Testis (tissue), 2 donors: ENCODE measurements at regions not wholly inside any gene's neighbourhood (a gene's known extent, or its start where the extent isn't known, plus 50 kb on each side); places are given as distances from the start of the nearest gene placed in this dataset.
"Not testable (repeated sequence)": the region's sequence is repeated elsewhere in the genome, so short reads cannot be mapped to it uniquely, and the experiment has no call there.

ENCODE experiments used
- DNase-seq: peaks from one replicate; pipeline ENCODE4 v3.0.0-alpha.2; 2019
- H3K27ac ChIP-seq, 2 donors: fragments of 200-600 bp; sonication (generic); one replicate each; pipeline ENCODE4 v1.5.1; 2019
- H3K27me3 ChIP-seq: fragments of 200-600 bp; sonication (generic); one replicate; pipeline ENCODE4 v1.5.1; 2019
- H3K36me3 ChIP-seq: fragments of 200-600 bp; sonication (generic); one replicate; pipeline ENCODE4 v1.5.1; 2017; ENCODE audit warnings: low read depth; ENCODE audit errors: missing control alignments
- H3K4me1 ChIP-seq: fragments of 200-600 bp; sonication (generic); one replicate; pipeline ENCODE4 v1.5.1; 2019
- H3K4me3 ChIP-seq, 2 donors: fragments of 200-600 bp; sonication (generic); one replicate each; pipeline ENCODE4 v1.5.1; 2017 to 2019
- H3K9me3 ChIP-seq: fragments of 200-600 bp; sonication (generic); one replicate; pipeline ENCODE4 v1.5.1; 2017
- CTCF ChIP-seq, 3 experiments: fragments of 450-650 bp in 2 of 3; fragments of 200-600 bp in 1 of 3; sonication (generic) in 1 of 3; IDR thresholded peaks; one replicate each; pipeline ENCODE4 v1.5.1; 2016 to 2019; ENCODE audit warnings: antibody characterized with exemption in 3 of 3, mild to moderate bottlenecking in 2 of 3, moderate library complexity in 1 of 3
- POLR2A ChIP-seq: fragments of 450-650 bp; IDR thresholded peaks from one replicate; pipeline ENCODE4 v1.6.1; 2017; ENCODE audit warnings: antibody characterized with exemption, mild to moderate bottlenecking, moderate library complexity
- WGBS, 2 donors: methylation state at CpG; one replicate each; pipeline ENCODE4 v1.1.5; 2018; 5-methylcytosine and 5-hydroxymethylcytosine counted together
- intact Hi-C: fragments of 100-400 bp; cut with DNase I; formaldehyde crosslinking; loops from one replicate; pipeline ENCODE4 v1.15.1; 2023; ENCODE audit warnings: low total_unique reads

GRCh38 chr5:67878933-67879332, 336.6 kb upstream of the PIK3R1 start:
- no peaks in the 10 kb centered on the region for H3K36me3 ChIP-seq
- DNase-seq, result no peak
- intact Hi-C loops, result no loop called here
- 55 to 61% methylated on average over 1 of the region's 1 CpG for WGBS, 2 donors
- H3K9me3 ChIP-seq, result no peaks in the 10 kb centered on the region
- H3K27ac ChIP-seq, result peak overlapping the region; percentile 27 to 72
- TF ChIP-seq POLR2A (no peak), CTCF (IDR thresholded peaks at IDR 0.05) (no peak)
- no peak overlapping the region for H3K4me3 ChIP-seq
- H3K4me1 ChIP-seq, result peaks cover 28% of the 10 kb centered on the region
- H3K27me3 ChIP-seq, result no peaks in the 10 kb centered on the region

DNA sequence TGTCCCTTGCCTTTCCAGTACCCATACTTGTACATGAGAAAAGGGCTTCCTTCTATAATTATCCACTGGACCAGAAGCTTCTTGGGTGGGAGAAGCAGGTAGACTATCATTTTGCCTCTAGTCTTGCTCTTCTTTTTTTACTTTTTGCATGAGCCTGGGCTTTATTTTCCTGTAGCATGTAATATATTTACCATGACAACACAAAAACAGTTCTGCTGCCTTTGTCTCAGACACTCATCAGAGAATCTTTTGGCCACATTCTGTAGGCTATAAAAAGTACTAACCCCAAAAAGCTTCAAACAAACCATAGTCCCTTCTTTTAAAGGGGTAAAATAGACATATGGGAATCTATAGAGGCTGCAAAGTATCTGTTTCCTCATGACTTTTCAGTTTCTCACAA, 339.2 kb upstream of the PIK3R1 start:
- intact Hi-C loops, result no loop called here
- no peak overlapping the region for H3K4me3 ChIP-seq
- H3K36me3 ChIP-seq, result no peaks in the 10 kb centered on the region
- peaks cover 23% of the 10 kb centered on the region for H3K4me1 ChIP-seq
- no peak overlapping the region for H3K27ac ChIP-seq
- no peak for DNase-seq
- TF ChIP-seq POLR2A, result no peak
- no peak for TF ChIP-seq CTCF (IDR thresholded peaks at IDR 0.05)
- no peaks in the 10 kb centered on the region for H3K27me3 ChIP-seq
- H3K9me3 ChIP-seq, result no peaks in the 10 kb centered on the region

DNA sequence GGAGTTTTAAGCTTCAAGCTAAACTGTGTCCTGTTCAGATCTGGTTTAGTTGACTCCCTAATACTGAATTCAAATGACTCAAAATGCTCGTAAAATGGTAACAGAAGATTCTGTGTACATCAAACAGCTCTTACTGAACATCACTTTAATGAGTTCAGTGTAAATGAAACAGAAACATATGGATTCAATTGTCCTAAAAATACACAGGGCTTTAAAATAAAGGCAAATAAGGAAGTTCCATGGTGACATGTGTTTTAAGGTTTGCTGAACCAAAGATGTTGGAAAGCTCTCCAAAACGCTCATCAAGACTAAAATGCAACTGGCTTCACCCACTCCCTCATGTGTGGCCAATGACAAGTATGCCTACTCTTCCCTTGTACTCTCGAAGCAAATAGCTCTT, 340.0 kb upstream of the PIK3R1 start:
- TF ChIP-seq POLR2A, result no peak
- Histone ChIP-seq H3K4me1 (peaks cover 21% of the 10 kb centered on the region), H3K27me3 (no peaks in the 10 kb centered on the region), H3K36me3 (no peaks in the 10 kb centered on the region), H3K9me3 (no peaks in the 10 kb centered on the region), H3K27ac (no peak overlapping the region), H3K4me3 (no peak overlapping the region)
- DNase-seq, result no peak
- intact Hi-C loops, result no loop called here
- WGBS, 2 donors, result 82 to 89% methylated on average over 3 of the region's 3 CpGs

DNA sequence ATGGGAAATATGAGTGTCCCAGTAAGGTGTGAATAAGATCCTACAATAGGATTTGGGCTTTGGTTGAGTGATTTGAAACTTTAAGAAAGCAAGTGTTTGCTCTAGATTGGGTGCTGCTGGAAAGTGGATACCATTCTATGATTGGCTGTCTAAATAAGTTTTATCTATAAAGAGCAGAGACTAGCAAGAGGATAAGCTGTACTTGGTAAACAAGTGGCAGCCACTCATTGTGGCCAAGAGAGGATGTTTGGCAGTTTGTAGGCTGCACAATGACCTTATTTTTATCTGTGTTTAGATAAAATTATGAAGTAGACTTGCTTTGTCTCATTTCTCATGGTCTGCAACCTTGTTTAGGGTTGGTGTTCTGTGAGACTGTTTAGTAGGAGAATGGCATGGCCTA, 341.6 kb upstream of the PIK3R1 start:
- intact Hi-C loops, result no loop called here
- Histone ChIP-seq H3K4me3 (no peak overlapping the region), H3K27me3 (no peaks in the 10 kb centered on the region), H3K4me1 (peaks cover 5% of the 10 kb centered on the region), H3K36me3 (no peaks in the 10 kb centered on the region), H3K9me3 (no peaks in the 10 kb centered on the region), H3K27ac (no peak overlapping the region)
- DNase-seq, result peak; percentile 35
- no peak for TF ChIP-seq POLR2A
- TF ChIP-seq CTCF (IDR thresholded peaks at IDR 0.05), result no peak

DNA sequence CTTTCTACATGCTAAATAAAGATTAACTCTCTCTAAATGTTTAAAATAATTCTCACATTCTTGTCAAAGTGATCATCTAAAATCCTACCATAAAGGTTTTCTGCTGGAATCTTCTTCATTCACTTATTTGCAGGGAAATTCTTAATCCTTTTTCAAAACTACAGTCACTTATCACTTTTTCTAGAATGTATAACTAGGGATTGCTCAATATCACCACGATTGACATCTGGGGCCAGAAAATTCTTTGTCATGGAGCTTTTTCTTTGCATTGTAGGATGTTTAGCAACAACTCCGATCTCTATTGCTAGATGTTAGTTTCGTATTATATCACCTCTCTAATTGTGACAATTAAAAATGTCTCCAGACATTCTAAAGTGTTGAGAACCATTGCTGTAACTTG, 344.9 kb upstream of the PIK3R1 start:
- DNase-seq, result no peak
- WGBS, 2 donors, result 91 to 92% methylated on average over 3 of the region's 3 CpGs
- TF ChIP-seq CTCF (IDR thresholded peaks at IDR 0.05) (no peak), POLR2A (no peak)
- Histone ChIP-seq H3K27ac (no peak overlapping the region), H3K4me3 (no peak overlapping the region), H3K9me3 (no peaks in the 10 kb centered on the region), H3K27me3 (no peaks in the 10 kb centered on the region), H3K4me1 (peaks cover 5% of the 10 kb centered on the region), H3K36me3 (no peaks in the 10 kb centered on the region)
- intact Hi-C loops, result no loop called here

GRCh38 chr5:67864335-67864734, 351.2 kb upstream of the PIK3R1 start:
- H3K36me3 ChIP-seq, DNase-seq, H3K9me3 ChIP-seq, H3K27me3 ChIP-seq, intact Hi-C loops, H3K4me1 ChIP-seq, H3K27ac ChIP-seq, H3K4me3 ChIP-seq: not testable (repeated sequence)
- WGBS, 2 donors, result 39 to 78% methylated on average over 1 of the region's 1 CpG
